SK-N-MC (cell line): ENCODE measurements at regions not wholly inside any gene's neighbourhood (a gene's known extent, or its start where the extent isn't known, plus 50 kb on each side); places are given as distances from the start of the nearest gene placed in this dataset.

Experiments
- EZH2 ChIP-seq: fragments of 200-600 bp; sonication (generic); IDR thresholded peaks from one replicate; pipeline ENCODE4 v1.6.1; 2017; ENCODE audit warnings: antibody characterized with exemption
- FOXP2 ChIP-seq: optimal IDR thresholded peaks from 2 replicates; pipeline ENCODE3; 2011; ENCODE audit warnings: mild to moderate bottlenecking, moderate library complexity; ENCODE audit not compliant: insufficient read depth; ENCODE audit errors: extremely low read length, control extremely low read depth

- TF ChIP-seq FOXP2, result no peak
- no peak for TF ChIP-seq EZH2
Observed at GRCh38 chr3:1728510-1728909, 370.2 kb upstream of the CNTN4 start.
